OCI-M1 (cell line): ENCODE measurements at regions not wholly inside any gene's neighbourhood (a gene's known extent, or its start where the extent isn't known, plus 50 kb on each side); places are given as distances from the start of the nearest gene placed in this dataset.

Source experiments
- DNase-seq: peaks from one replicate; lab custom pipeline; 2025; lab: John Stamatoyannopoulos, UW

GRCh38 chr10:29853913-29854312 is 205.5 kb downstream of the JCAD start:
- DNase-seq, result no peak

- DNase-seq, result no peak
These were observed 208.1 kb downstream of the JCAD start for GRCh38 chr10:29851241-29851640.

- no peak for DNase-seq
These were observed 209.0 kb downstream of the JCAD start for GRCh38 chr10:29850371-29850770.

- DNase-seq, result no peak
These were observed 209.5 kb downstream of the JCAD start for GRCh38 chr10:29849886-29850285.

- peak; percentile 9 for DNase-seq
These were observed 210.1 kb downstream of the JCAD start for GRCh38 chr10:29849126-29849833.

GRCh38 chr10:29846881-29847280 is 212.1 kb upstream of the SVIL start:
- DNase-seq, result no peak

- DNase-seq, result no peak
These were observed 210.4 kb upstream of the SVIL start for GRCh38 chr10:29845166-29845565.

GRCh38 chr10:29843143-29843542 is 208.4 kb upstream of the SVIL start:
- DNase-seq, result no peak

- no peak for DNase-seq
These were observed 207.2 kb upstream of the SVIL start for GRCh38 chr10:29841724-29842649.

- DNase-seq, result no peak
These were observed 205.9 kb upstream of the SVIL start for GRCh38 chr10:29840516-29841276.

- no peak for DNase-seq
These were observed 205.2 kb upstream of the SVIL start for GRCh38 chr10:29839826-29840515.

GRCh38 chr10:29838539-29838938 is 203.8 kb upstream of the SVIL start:
- no peak for DNase-seq

GRCh38 chr10:29837586-29837985 is 202.8 kb upstream of the SVIL start:
- no peak for DNase-seq

- no peak for DNase-seq
These were observed 201.6 kb upstream of the SVIL start for GRCh38 chr10:29836396-29836795.

- DNase-seq, result no peak
These were observed 200.3 kb upstream of the SVIL start for GRCh38 chr10:29835055-29835454.

GRCh38 chr10:29830531-29831512 is 196.1 kb upstream of the SVIL start:
- DNase-seq, result no peak

GRCh38 chr10:29829776-29830175 is 195.0 kb upstream of the SVIL start:
- DNase-seq, result no peak

GRCh38 chr10:29828956-29829355 is 194.2 kb upstream of the SVIL start:
- DNase-seq, result no peak

- DNase-seq, result no peak
These were observed 193.7 kb upstream of the SVIL start for GRCh38 chr10:29828440-29828894.

GRCh38 chr10:29827512-29827911 is 192.7 kb upstream of the SVIL start:
- DNase-seq, result no peak
